H9 (cell line): ENCODE measurements at regions not wholly inside any gene's neighbourhood (a gene's known extent, or its start where the extent isn't known, plus 50 kb on each side); places are given as distances from the start of the nearest gene placed in this dataset.

Source experiments
- DNase-seq: peaks from one replicate; pipeline ENCODE4 v3.0.0-alpha.2; 2017
- H2AFZ ChIP-seq: one replicate; pipeline ENCODE4 v1.6.1; 2013; ENCODE audit warnings: mild to moderate bottlenecking, low read length, control low read depth, moderate library complexity
- H2AK5ac ChIP-seq: 2 replicates; pipeline ENCODE4 v1.6.1; 2013; ENCODE audit warnings: low read length, control low read depth, mixed read lengths; ENCODE audit not compliant: insufficient read length
- H2BK120ac ChIP-seq: one replicate; pipeline ENCODE4 v1.6.1; 2013; ENCODE audit warnings: low read depth, mild to moderate bottlenecking, low read length, control low read depth, inconsistent platforms; ENCODE audit not compliant: poor library complexity, severe bottlenecking
- H2BK12ac ChIP-seq: 2 replicates; pipeline ENCODE4 v1.6.1; 2013; ENCODE audit warnings: low read length, control low read depth, mixed read lengths, low read depth; ENCODE audit not compliant: insufficient read length
- H2BK15ac ChIP-seq: 2 replicates; pipeline ENCODE4 v1.6.1; 2013; ENCODE audit warnings: low read depth, low read length, control low read depth
- H2BK20ac ChIP-seq: one replicate; pipeline ENCODE4 v1.6.1; 2013; ENCODE audit warnings: low read depth, mild to moderate bottlenecking, low read length, control low read depth, inconsistent platforms; ENCODE audit not compliant: poor library complexity, severe bottlenecking
- H2BK5ac ChIP-seq: 2 replicates; pipeline ENCODE4 v1.6.1; 2013; ENCODE audit warnings: low read length, control low read depth, mixed read lengths; ENCODE audit not compliant: insufficient read length
- H3K14ac ChIP-seq: 2 replicates; pipeline ENCODE4 v1.6.1; 2013; ENCODE audit warnings: low read length, control low read depth; ENCODE audit not compliant: insufficient read depth
- H3K18ac ChIP-seq: 2 replicates; pipeline ENCODE4 v1.6.1; 2013; ENCODE audit warnings: low read depth, mild to moderate bottlenecking, mixed read lengths, low read length, control low read depth; ENCODE audit not compliant: insufficient read length
- H3K23ac ChIP-seq: 2 replicates; pipeline ENCODE4 v1.6.1; 2013; ENCODE audit warnings: low read length, control low read depth, mixed read lengths, low read depth; ENCODE audit not compliant: insufficient read length
- H3K23me2 ChIP-seq: 2 replicates; pipeline ENCODE4 v1.6.1; 2013; ENCODE audit warnings: low read depth, mild to moderate bottlenecking, mixed read lengths, low read length, control low read depth; ENCODE audit not compliant: insufficient read length, poor library complexity, severe bottlenecking
- H3K27ac ChIP-seq: 2 replicates; pipeline ENCODE4 v1.5.1; 2013; ENCODE audit warnings: low read length, control low read depth, mixed read lengths, low read depth; ENCODE audit not compliant: insufficient read length
- H3K27me3 ChIP-seq: 2 replicates; pipeline ENCODE4 v1.6.1; 2013; ENCODE audit warnings: low read length, control low read depth, inconsistent platforms; ENCODE audit not compliant: insufficient read depth
- H3K4ac ChIP-seq: 2 replicates; pipeline ENCODE4 v1.6.1; 2013; ENCODE audit warnings: low read depth, mild to moderate bottlenecking, control low read depth, inconsistent platforms, low read length, moderate library complexity
- H3K4me1 ChIP-seq: 2 replicates; pipeline ENCODE4 v1.6.1; 2013; ENCODE audit warnings: low read length, control low read depth, inconsistent platforms; ENCODE audit not compliant: insufficient read depth
- H3K4me2 ChIP-seq: 2 replicates; pipeline ENCODE4 v1.6.1; 2013; ENCODE audit warnings: low read length, control low read depth, mixed read lengths; ENCODE audit not compliant: insufficient read length, insufficient read depth
- H3K56ac ChIP-seq: 2 replicates; pipeline ENCODE4 v1.6.1; 2013; ENCODE audit warnings: low read depth, mild to moderate bottlenecking, mixed read lengths, low read length, control low read depth; ENCODE audit not compliant: insufficient read length
- H3K79me1 ChIP-seq: 2 replicates; pipeline ENCODE4 v1.6.1; 2013; ENCODE audit warnings: low read depth, mild to moderate bottlenecking, moderate library complexity, low read length, control low read depth, inconsistent platforms; ENCODE audit not compliant: insufficient read depth, poor library complexity, severe bottlenecking
- H3K79me2 ChIP-seq: 2 replicates; pipeline ENCODE4 v1.6.1; 2013; ENCODE audit warnings: low read length, control low read depth, inconsistent platforms; ENCODE audit not compliant: insufficient read depth
- H3K9ac ChIP-seq: 2 replicates; pipeline ENCODE4 v1.6.1; 2013; ENCODE audit warnings: low read length, control low read depth, mixed read lengths; ENCODE audit not compliant: insufficient read length; ENCODE audit errors: extremely low read depth
- H3K9me3 ChIP-seq: one replicate; pipeline ENCODE4 v1.6.1; 2013; ENCODE audit warnings: low read depth, low read length, inconsistent platforms; ENCODE audit not compliant: control insufficient read depth
- H3T11ph ChIP-seq: one replicate; pipeline ENCODE4 v1.6.1; 2013; ENCODE audit warnings: mild to moderate bottlenecking, low read length, control low read depth, inconsistent platforms
- H4K20me1 ChIP-seq: one replicate; pipeline ENCODE4 v1.6.1; 2013; ENCODE audit not compliant: control insufficient read depth, insufficient read length, insufficient read depth
- H4K5ac ChIP-seq: 2 replicates; pipeline ENCODE4 v1.6.1; 2013; ENCODE audit warnings: low read depth, mild to moderate bottlenecking, mixed read lengths, low read length, control low read depth; ENCODE audit not compliant: insufficient read length
- H4K8ac ChIP-seq: replicated peaks from 2 replicates; pipeline ENCODE4 v1.6.1; 2013; ENCODE audit warnings: low read length, control low read depth, mixed read lengths, low read depth; ENCODE audit not compliant: insufficient read length
- H4K91ac ChIP-seq: 2 replicates; pipeline ENCODE4 v1.6.1; 2013; ENCODE audit warnings: low read depth, mild to moderate bottlenecking, moderate library complexity, mixed read lengths, low read length, control low read depth; ENCODE audit not compliant: insufficient read length
- H3K27ac Mint-ChIP-seq, 3 experiments: 2 replicates in 2 of 3; 3 replicates in 1 of 3; pipeline ENCODE4 v1.8.0; 2020 to 2021; ENCODE audit warnings: mixed read lengths in 3 of 3, mild to moderate bottlenecking in 1 of 3, moderate library complexity in 1 of 3
- H3K27me3 Mint-ChIP-seq: 2 replicates; pipeline ENCODE4 v1.8.0; 2021; ENCODE audit warnings: low read depth, mild to moderate bottlenecking, moderate library complexity, mixed read lengths
- H3K36me3 Mint-ChIP-seq, 3 experiments: 2 replicates in 2 of 3; 3 replicates in 1 of 3; pipeline ENCODE4 v1.8.0; 2020 to 2021; ENCODE audit warnings: low read depth in 3 of 3, mixed read lengths in 3 of 3; ENCODE audit not compliant: insufficient read depth in 1 of 3
- H3K4me1 Mint-ChIP-seq, 2 experiments: 2 replicates each; pipeline ENCODE4 v1.8.0; 2020; ENCODE audit warnings: mixed read lengths in 2 of 2
- H3K4me3 Mint-ChIP-seq, 2 experiments: 2 replicates in 1 of 2; 3 replicates in 1 of 2; pipeline ENCODE4 v1.8.0; 2020 to 2021; ENCODE audit warnings: mild to moderate bottlenecking in 2 of 2, mixed read lengths in 2 of 2, moderate library complexity in 1 of 2
- H3K9me3 Mint-ChIP-seq, 2 experiments: 2 replicates in 1 of 2; 3 replicates in 1 of 2; pipeline ENCODE4 v1.8.0; 2020; ENCODE audit warnings: mild to moderate bottlenecking in 2 of 2, mixed read lengths in 2 of 2, moderate library complexity in 1 of 2
- CTCF ChIP-seq: fragments of 200-600 bp; sonication (generic); conservative IDR thresholded peaks from 3 replicates; pipeline ENCODE4 v1.8.0; 2021; ENCODE audit warnings: antibody characterized with exemption, mild to moderate bottlenecking
- WGBS: extraction: QIAGEN DNeasy Blood & Tissue Kit; methylation state at CpG from one replicate; pipeline ENCODE4 v1.1.7; 2013; ENCODE audit warnings: missing lambda C conversion rate, low lambda C conversion rate, mixed read lengths; ENCODE audit not compliant: insufficient read length; ENCODE audit errors: extremely low coverage; 5-methylcytosine and 5-hydroxymethylcytosine counted together

- Histone ChIP-seq H3K27ac (no peak overlapping the region), H3K23me2 (no peaks in the 10 kb centered on the region), H4K8ac (no peak overlapping the region), H2AFZ (no peak overlapping the region), H4K5ac (no peak overlapping the region), H3K56ac (no peak overlapping the region), H4K20me1 (no peaks in the 10 kb centered on the region), H3K9me3 (no peaks in the 10 kb centered on the region), H3K79me1 (no peaks in the 10 kb centered on the region), H2BK120ac (no peak overlapping the region), H3K4me2 (no peak overlapping the region), H3K23ac (no peak overlapping the region), H2BK20ac (no peak overlapping the region), H3K9ac (no peak overlapping the region), H2BK12ac (no peak overlapping the region), H2BK5ac (no peak overlapping the region), H4K91ac (no peak overlapping the region), H3K4ac (no peak overlapping the region), H2AK5ac (no peak overlapping the region), H3T11ph (no peak overlapping the region), H3K4me1 (no peaks in the 10 kb centered on the region), H2BK15ac (no peak overlapping the region), H3K27me3 (no peaks in the 10 kb centered on the region), H3K18ac (no peak overlapping the region), H3K14ac (no peak overlapping the region), H3K79me2 (no peaks in the 10 kb centered on the region)
- H3K4me3 Mint-ChIP-seq, result no peak overlapping the region
- no peak for TF ChIP-seq CTCF
- no peaks in the 10 kb centered on the region for H3K27me3 Mint-ChIP-seq
- WGBS, result no CpG with 5 or more reads among the region's 6 CpGs
- DNase-seq, result no peak
- no peak overlapping the region for H3K27ac Mint-ChIP-seq
- H3K36me3 Mint-ChIP-seq, result peaks cover 0 to 2% (median 0%) of the 10 kb centered on the region in 3 experiments; a peak in 1 of 7 replicates
- H3K4me1 Mint-ChIP-seq, result no peaks in the 10 kb centered on the region
- peaks cover 0 to 5% of the 10 kb centered on the region in 2 experiments; a peak in 4 of 5 replicates for H3K9me3 Mint-ChIP-seq
Observed at GRCh38 chr6:66478705-66479104, 771.7 kb upstream of the EYS start.
